ENCODE measurements at regions not wholly inside any gene's neighbourhood (a gene's known extent, or its start where the extent isn't known, plus 50 kb on each side); places are given as distances from the start of the nearest gene placed in this dataset.

DNA sequence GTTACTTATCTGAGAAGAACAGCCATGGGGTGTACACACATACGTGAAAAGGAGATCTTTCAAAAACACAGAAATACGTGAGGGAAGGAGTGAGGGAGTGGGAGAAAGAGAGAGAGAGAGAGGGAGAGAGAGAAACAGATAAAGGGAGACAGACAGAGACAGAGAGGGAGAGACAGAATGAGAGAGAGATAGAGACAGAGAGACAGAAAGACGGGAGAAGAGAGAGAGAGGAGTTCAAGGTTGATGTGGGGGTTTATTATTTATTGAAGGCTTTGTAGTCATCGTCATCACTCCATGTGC, 64.0 kb downstream of the CHST2 start:
- H3K27me3 Mint-ChIP-seq = no peaks in the 10 kb centered on the region
- TF ChIP-seq, protein P1, sequence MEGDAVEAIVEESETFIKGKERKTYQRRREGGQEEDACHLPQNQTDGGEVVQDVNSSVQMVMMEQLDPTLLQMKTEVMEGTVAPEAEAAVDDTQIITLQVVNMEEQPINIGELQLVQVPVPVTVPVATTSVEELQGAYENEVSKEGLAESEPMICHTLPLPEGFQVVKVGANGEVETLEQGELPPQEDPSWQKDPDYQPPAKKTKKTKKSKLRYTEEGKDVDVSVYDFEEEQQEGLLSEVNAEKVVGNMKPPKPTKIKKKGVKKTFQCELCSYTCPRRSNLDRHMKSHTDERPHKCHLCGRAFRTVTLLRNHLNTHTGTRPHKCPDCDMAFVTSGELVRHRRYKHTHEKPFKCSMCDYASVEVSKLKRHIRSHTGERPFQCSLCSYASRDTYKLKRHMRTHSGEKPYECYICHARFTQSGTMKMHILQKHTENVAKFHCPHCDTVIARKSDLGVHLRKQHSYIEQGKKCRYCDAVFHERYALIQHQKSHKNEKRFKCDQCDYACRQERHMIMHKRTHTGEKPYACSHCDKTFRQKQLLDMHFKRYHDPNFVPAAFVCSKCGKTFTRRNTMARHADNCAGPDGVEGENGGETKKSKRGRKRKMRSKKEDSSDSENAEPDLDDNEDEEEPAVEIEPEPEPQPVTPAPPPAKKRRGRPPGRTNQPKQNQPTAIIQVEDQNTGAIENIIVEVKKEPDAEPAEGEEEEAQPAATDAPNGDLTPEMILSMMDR (IDR thresholded peaks at IDR 0.05) = no peak
- ATAC-seq (no peak), DNase-seq (no peak)
- POLR2A ChIA-PET = no interaction called here
- intact Hi-C loops (cut with micrococcal nuclease) = no loop called here
- H3K27ac Mint-ChIP-seq = no peak overlapping the region
- peaks cover 10% of the 10 kb centered on the region for H3K9me3 Mint-ChIP-seq
- H3K36me3 Mint-ChIP-seq (ENCODE audit: low read depth) = peaks cover 5% of the 10 kb centered on the region
- CTCF ChIA-PET = no interaction called here
- H3K4me3 Mint-ChIP-seq = no peak overlapping the region
- peaks cover 36% of the 10 kb centered on the region for H3K4me1 Mint-ChIP-seq (ENCODE audit: low read depth)

DNA sequence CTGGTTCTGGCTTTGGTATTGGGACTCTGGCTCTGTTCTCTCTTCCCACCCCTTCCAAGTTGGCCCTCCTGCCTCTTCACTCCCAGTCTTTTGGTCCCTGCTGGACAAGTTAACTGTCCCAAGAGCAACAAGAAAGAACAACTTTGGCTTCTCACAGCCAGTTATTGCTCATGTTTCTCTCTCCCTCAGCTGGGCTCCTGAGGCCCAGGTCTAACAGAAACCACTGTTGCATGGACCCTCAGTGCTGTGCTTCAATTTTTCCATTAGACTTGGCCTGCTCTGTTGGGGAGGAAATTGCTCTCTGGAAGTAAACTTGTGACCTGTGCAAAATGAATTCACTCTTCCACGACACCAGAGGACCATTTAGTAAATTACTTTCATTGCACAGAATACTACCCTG, 64.5 kb downstream of the CHST2 start:
- ATAC-seq = peak; percentile 58
- intact Hi-C loops (cut with micrococcal nuclease) = no loop called here
- peak; percentile 19 for DNase-seq
- peak overlapping the region; percentile 62 for H3K27ac Mint-ChIP-seq
- peaks cover 10% of the 10 kb centered on the region for H3K9me3 Mint-ChIP-seq
- ChIA-PET CTCF (interaction anchor here (1.3 kb wide), 1 partner anchor 9 kb away, joined by 3 read pairs; no protein-coding TSS in a partner anchor), POLR2A (interaction anchor here (0.7 kb wide), 1 partner anchor 55 kb away, joined by 3 read pairs; no protein-coding TSS in a partner anchor)
- peaks cover 5% of the 10 kb centered on the region for H3K36me3 Mint-ChIP-seq (ENCODE audit: low read depth)
- H3K4me3 Mint-ChIP-seq = no peak overlapping the region
- TF ChIP-seq, protein P1 (IDR thresholded peaks at IDR 0.05) = no peak
- no peaks in the 10 kb centered on the region for H3K27me3 Mint-ChIP-seq
- peaks cover 36% of the 10 kb centered on the region for H3K4me1 Mint-ChIP-seq (ENCODE audit: low read depth)

DNA sequence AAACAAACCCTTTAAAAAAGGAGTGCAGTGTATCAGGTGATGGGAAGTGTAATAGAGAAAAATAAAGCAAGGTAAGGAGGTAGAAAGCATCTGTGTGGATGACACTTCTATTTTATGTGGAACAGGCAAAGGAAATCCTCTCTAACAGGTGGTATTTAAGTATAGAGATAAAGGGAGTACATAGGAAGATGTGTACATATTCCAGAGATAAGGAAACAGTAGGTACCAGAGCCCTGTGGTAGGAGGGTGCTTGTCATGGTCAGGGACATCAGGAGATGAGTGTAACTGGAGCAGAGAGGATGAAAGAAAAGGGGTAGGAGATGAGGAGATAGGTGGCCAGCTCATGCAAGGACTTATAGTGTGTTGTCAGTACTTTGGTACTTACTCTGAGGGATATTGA, 65.8 kb downstream of the CHST2 start:
- Mint-ChIP-seq H3K36me3 (ENCODE audit: low read depth) (peaks cover 4% of the 10 kb centered on the region), H3K4me1 (ENCODE audit: low read depth) (peaks cover 23% of the 10 kb centered on the region), H3K27me3 (no peaks in the 10 kb centered on the region), H3K27ac (no peak overlapping the region), H3K9me3 (peaks cover 6% of the 10 kb centered on the region), H3K4me3 (no peak overlapping the region)
- POLR2A ChIA-PET = no interaction called here
- CTCF ChIA-PET = interaction anchor here (1.3 to 1.4 kb wide), 2 partner anchors 10 to 64 kb away, joined by 3 read pairs; no protein-coding TSS in a partner anchor
- DNase-seq (no peak), ATAC-seq (no peak)
- intact Hi-C loops (cut with micrococcal nuclease) = no loop called here
- TF ChIP-seq, protein P1 (IDR thresholded peaks at IDR 0.05) = no peak

DNA sequence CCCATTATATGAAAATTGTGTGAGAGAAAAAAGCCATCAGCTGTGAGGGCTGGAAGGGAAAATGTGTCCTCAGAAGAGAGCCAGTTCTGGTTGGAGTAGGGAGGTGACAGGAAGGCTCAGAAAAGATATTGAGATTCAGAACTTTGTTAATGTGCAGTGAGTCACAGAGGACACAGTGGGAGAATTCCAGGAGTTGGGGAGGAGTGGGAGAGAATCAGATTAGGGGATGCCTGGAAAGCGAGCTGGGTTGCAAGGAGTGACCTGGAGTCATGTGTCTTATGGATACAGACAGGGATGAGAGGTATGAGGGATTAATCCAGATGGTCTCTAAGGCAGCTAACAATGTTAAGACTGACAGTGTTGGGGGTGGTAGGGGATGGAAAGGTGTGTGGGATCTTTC, 67.5 kb downstream of the CHST2 start:
- ChIA-PET CTCF (no interaction called here), POLR2A (no interaction called here)
- H3K36me3 Mint-ChIP-seq (ENCODE audit: low read depth) = no peaks in the 10 kb centered on the region
- no peaks in the 10 kb centered on the region for H3K9me3 Mint-ChIP-seq
- H3K27ac Mint-ChIP-seq = no peak overlapping the region
- ATAC-seq (no peak), DNase-seq (no peak)
- H3K4me1 Mint-ChIP-seq (ENCODE audit: low read depth) = peaks cover 29% of the 10 kb centered on the region
- no peak overlapping the region for H3K4me3 Mint-ChIP-seq
- intact Hi-C loops (cut with micrococcal nuclease) = no loop called here
- no peaks in the 10 kb centered on the region for H3K27me3 Mint-ChIP-seq
- TF ChIP-seq, protein P1 (IDR thresholded peaks at IDR 0.05) = no peak

DNA sequence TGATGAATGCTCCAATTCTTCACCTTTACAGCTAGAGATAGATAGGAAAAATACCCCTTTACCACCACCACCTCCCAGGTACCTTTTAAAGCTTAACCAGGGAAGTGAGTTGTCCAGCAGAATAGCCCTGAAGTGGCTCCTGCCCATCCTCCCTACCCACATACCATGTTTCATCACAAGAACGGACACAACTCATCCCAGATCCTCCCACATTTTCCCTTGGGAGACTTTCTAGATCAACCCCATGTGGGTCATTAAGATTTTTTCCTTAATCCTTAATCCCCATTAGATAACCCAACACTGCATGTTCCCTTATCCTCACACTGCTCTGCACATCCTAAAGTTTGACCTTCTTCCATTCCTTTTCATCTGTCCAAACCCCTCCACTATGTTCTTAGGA, 69.3 kb downstream of the CHST2 start:
- TF ChIP-seq, protein P1 (IDR thresholded peaks at IDR 0.05) = no peak
- Mint-ChIP-seq H3K4me1 (ENCODE audit: low read depth) (peaks cover 30% of the 10 kb centered on the region), H3K4me3 (no peak overlapping the region), H3K27ac (no peak overlapping the region), H3K27me3 (no peaks in the 10 kb centered on the region), H3K36me3 (ENCODE audit: low read depth) (peaks cover 3% of the 10 kb centered on the region), H3K9me3 (peaks cover 8% of the 10 kb centered on the region)
- intact Hi-C loops (cut with micrococcal nuclease) = no loop called here
- no peak for DNase-seq
- ChIA-PET CTCF (interaction anchor here (0.9 kb wide), 2 partner anchors 12 to 68 kb away, joined by 3 read pairs; no protein-coding TSS in a partner anchor), POLR2A (no interaction called here)
- no peak for ATAC-seq

All from activated CD8-positive, alpha-beta T cell treated with anti-CD3 and anti-CD28 coated beads for 36 hours (primary cell).